Fibroblast of lung (primary cell): ENCODE measurements at regions not wholly inside any gene's neighbourhood (a gene's known extent, or its start where the extent isn't known, plus 50 kb on each side); places are given as distances from the start of the nearest gene placed in this dataset.

Experiments
- EZH2 ChIP-seq: IDR thresholded peaks from 2 replicates; pipeline ENCODE4 v1.5.1; 2012; ENCODE audit warnings: low read length, control low read depth, mild to moderate bottlenecking; ENCODE audit errors: missing control alignments
- TF ChIP-seq, protein P1 (sequence below), 2 donors: IDR thresholded peaks in 1 of 2; conservative IDR thresholded peaks in 1 of 2; 1 replicate in 1 of 2; 2 replicates in 1 of 2; pipeline ENCODE4 v1.5.1; 2011 to 2012; ENCODE audit warnings: low read length in 2 of 2, control low read depth in 1 of 2, inconsistent platforms in 1 of 2, low read depth in 1 of 2, mild to moderate bottlenecking in 1 of 2

- TF ChIP-seq, protein P1, sequence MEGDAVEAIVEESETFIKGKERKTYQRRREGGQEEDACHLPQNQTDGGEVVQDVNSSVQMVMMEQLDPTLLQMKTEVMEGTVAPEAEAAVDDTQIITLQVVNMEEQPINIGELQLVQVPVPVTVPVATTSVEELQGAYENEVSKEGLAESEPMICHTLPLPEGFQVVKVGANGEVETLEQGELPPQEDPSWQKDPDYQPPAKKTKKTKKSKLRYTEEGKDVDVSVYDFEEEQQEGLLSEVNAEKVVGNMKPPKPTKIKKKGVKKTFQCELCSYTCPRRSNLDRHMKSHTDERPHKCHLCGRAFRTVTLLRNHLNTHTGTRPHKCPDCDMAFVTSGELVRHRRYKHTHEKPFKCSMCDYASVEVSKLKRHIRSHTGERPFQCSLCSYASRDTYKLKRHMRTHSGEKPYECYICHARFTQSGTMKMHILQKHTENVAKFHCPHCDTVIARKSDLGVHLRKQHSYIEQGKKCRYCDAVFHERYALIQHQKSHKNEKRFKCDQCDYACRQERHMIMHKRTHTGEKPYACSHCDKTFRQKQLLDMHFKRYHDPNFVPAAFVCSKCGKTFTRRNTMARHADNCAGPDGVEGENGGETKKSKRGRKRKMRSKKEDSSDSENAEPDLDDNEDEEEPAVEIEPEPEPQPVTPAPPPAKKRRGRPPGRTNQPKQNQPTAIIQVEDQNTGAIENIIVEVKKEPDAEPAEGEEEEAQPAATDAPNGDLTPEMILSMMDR (conservative IDR thresholded peaks at IDR 0.05 in 1 of 2, IDR thresholded peaks at IDR 0.05 in 1 of 2; ENCODE audit: low read depth in 1 of 2, low read length in 2 of 2), result no peak
- no peak for TF ChIP-seq EZH2
Observed at GRCh38 chr1:80375662-80376061, 1369.1 kb upstream of the ADGRL4 start.
